IMR-90 (cell line): ENCODE measurements at regions not wholly inside any gene's neighbourhood (a gene's known extent, or its start where the extent isn't known, plus 50 kb on each side); places are given as distances from the start of the nearest gene placed in this dataset.

ENCODE experiments used
- ATAC-seq: fragments of 200-7000 bp; cut with Tn5 transposase; 2 replicates; pipeline ENCODE4 v1.9.1; 2020; ENCODE audit warnings: low read depth, mild to moderate bottlenecking, moderate library complexity
- BruUV-seq: library from RNA; stranded (reverse); fragments of 400-500 nt; replicated peaks from 2 replicates; lab custom pipeline; 2021; lab: Mats Ljungman, UMichigan
- CTCF ChIA-PET: fragments of 300-600 bp; formaldehyde crosslinking; extraction: SDS; loops from one replicate; lab custom pipeline; 2021; ENCODE audit warnings: antibody characterized with exemption; lab: Yijun Ruan, JAX
- POLR2A ChIA-PET: fragments of 300-600 bp; sonication (Branson Sonifier 250); formaldehyde crosslinking; loops from one replicate; lab custom pipeline; 2022; ENCODE audit warnings: antibody characterized with exemption; ENCODE audit not compliant: unreplicated experiment; lab: Charles Lee
- DNase-seq: peaks from one replicate; pipeline ENCODE4 v3.0.0; 2013
- H2AFZ ChIP-seq: replicated peaks from 2 replicates; pipeline ENCODE3; 2013; ENCODE audit warnings: low read length, mild to moderate bottlenecking; ENCODE audit not compliant: poor library complexity
- H2AK5ac ChIP-seq: 2 replicates; pipeline ENCODE4 v1.6.1; 2013; ENCODE audit warnings: low read depth, low read length, inconsistent platforms
- H2AK9ac ChIP-seq: replicated peaks from 2 replicates; pipeline ENCODE3; 2013; ENCODE audit warnings: mild to moderate bottlenecking, low read depth, low read length, moderate library complexity; ENCODE audit not compliant: poor library complexity
- H2BK120ac ChIP-seq: 2 replicates; pipeline ENCODE4 v1.6.1; 2013; ENCODE audit warnings: low read depth, low read length, inconsistent platforms
- H2BK15ac ChIP-seq: 3 replicates; pipeline ENCODE4 v1.6.1; 2013; ENCODE audit warnings: low read depth, low read length, inconsistent platforms
- H2BK20ac ChIP-seq: 2 replicates; pipeline ENCODE4 v1.6.1; 2013; ENCODE audit warnings: low read depth, mild to moderate bottlenecking, inconsistent platforms, low read length, moderate library complexity
- H2BK5ac ChIP-seq: 2 replicates; pipeline ENCODE4 v1.6.1; 2013; ENCODE audit warnings: mild to moderate bottlenecking, low read depth, low read length, inconsistent platforms; ENCODE audit not compliant: poor library complexity, severe bottlenecking
- H3K14ac ChIP-seq: replicated peaks from 2 replicates; pipeline ENCODE4 v1.6.1; 2013; ENCODE audit warnings: low read depth, low read length, inconsistent platforms
- H3K18ac ChIP-seq: 2 replicates; pipeline ENCODE4 v1.6.1; 2013; ENCODE audit warnings: low read depth, low read length, control low read depth
- H3K23ac ChIP-seq: 2 replicates; pipeline ENCODE4 v1.6.1; 2013; ENCODE audit warnings: low read depth, low read length, inconsistent platforms
- H3K27ac ChIP-seq: 2 replicates; pipeline ENCODE4 v1.5.1; 2013; ENCODE audit warnings: mild to moderate bottlenecking, control low read depth, low read length; ENCODE audit not compliant: insufficient read depth
- H3K27me3 ChIP-seq: 2 replicates; pipeline ENCODE4 v1.6.1; 2013; ENCODE audit warnings: low read length; ENCODE audit not compliant: control insufficient read depth, insufficient read depth
- H3K36me3 ChIP-seq: 2 replicates; pipeline ENCODE4 v1.6.1; 2013; ENCODE audit warnings: low read length, mixed read lengths; ENCODE audit not compliant: control insufficient read depth, insufficient read depth
- H3K4ac ChIP-seq: 2 replicates; pipeline ENCODE4 v1.6.1; 2013; ENCODE audit warnings: low read depth, low read length, inconsistent platforms
- H3K4me1 ChIP-seq: 2 replicates; pipeline ENCODE4 v1.6.1; 2013; ENCODE audit warnings: low read length, mixed read lengths; ENCODE audit not compliant: control insufficient read depth, insufficient read depth
- H3K4me2 ChIP-seq: 2 replicates; pipeline ENCODE4 v1.6.1; 2013; ENCODE audit warnings: low read depth, mild to moderate bottlenecking, control low read depth, low read length, moderate library complexity
- H3K4me3 ChIP-seq: 2 replicates; pipeline ENCODE4 v1.5.1; 2013; ENCODE audit warnings: low read depth, mild to moderate bottlenecking, control low read depth, low read length, moderate library complexity; ENCODE audit not compliant: insufficient read depth
- H3K56ac ChIP-seq: 2 replicates; pipeline ENCODE4 v1.6.1; 2013; ENCODE audit warnings: low read length, inconsistent platforms; ENCODE audit not compliant: insufficient read depth; ENCODE audit errors: extremely low read depth
- H3K79me1 ChIP-seq, 2 experiments: 2 replicates each; pipeline ENCODE4 v1.6.1; 2013; ENCODE audit warnings: low read length in 2 of 2, inconsistent platforms in 1 of 2, low read depth in 1 of 2
- H3K9ac ChIP-seq: 2 replicates; pipeline ENCODE4 v1.6.1; 2013; ENCODE audit warnings: low read depth, low read length, control low read depth
- H3K9me1 ChIP-seq: 2 replicates; pipeline ENCODE4 v1.6.1; 2013; ENCODE audit warnings: low read length, inconsistent platforms; ENCODE audit not compliant: insufficient read depth
- H3K9me3 ChIP-seq: 2 replicates; pipeline ENCODE4 v1.6.1; 2013; ENCODE audit warnings: low read length; ENCODE audit not compliant: control insufficient read depth, insufficient read depth
- H4K20me1 ChIP-seq: 2 replicates; pipeline ENCODE4 v1.6.1; 2013; ENCODE audit warnings: low read length, inconsistent platforms; ENCODE audit not compliant: insufficient read depth
- H4K5ac ChIP-seq: 2 replicates; pipeline ENCODE4 v1.6.1; 2013; ENCODE audit warnings: mild to moderate bottlenecking, low read depth, low read length, control low read depth
- H4K8ac ChIP-seq, 2 experiments: 2 replicates each; pipeline ENCODE4 v1.6.1; 2013; ENCODE audit warnings: low read depth in 2 of 2, low read length in 2 of 2, control low read depth in 1 of 2, inconsistent platforms in 1 of 2
- H4K91ac ChIP-seq: 2 replicates; pipeline ENCODE4 v1.6.1; 2013; ENCODE audit warnings: low read depth, low read length, inconsistent platforms; ENCODE audit not compliant: insufficient read depth
- BHLHE40 ChIP-seq: fragments of 150-350 bp; IDR thresholded peaks from 2 replicates; pipeline ENCODE4 v1.6.1; 2016; ENCODE audit warnings: mild to moderate bottlenecking, low read depth, low read length
- CHD1 ChIP-seq: IDR thresholded peaks from 2 replicates; pipeline ENCODE4 v1.6.1; 2012; ENCODE audit warnings: low read depth, low read length, improper control_type of control experiment
- ELK1 ChIP-seq: fragments of 150-350 bp; IDR thresholded peaks from 2 replicates; pipeline ENCODE4 v1.6.1; 2016; ENCODE audit warnings: low read depth, mild to moderate bottlenecking, low read length, moderate library complexity, borderline replicate concordance
- MAFK ChIP-seq: IDR thresholded peaks from 2 replicates; pipeline ENCODE4 v1.6.1; 2012; ENCODE audit warnings: low read depth, low read length, improper control_type of control experiment
- NFE2L2 ChIP-seq: fragments of 150-350 bp; IDR thresholded peaks from 2 replicates; pipeline ENCODE4 v1.6.1; 2016; ENCODE audit warnings: low read depth, mild to moderate bottlenecking, low read length
- POLR2A ChIP-seq: IDR thresholded peaks from 2 replicates; pipeline ENCODE4 v1.6.1; 2012; ENCODE audit warnings: mild to moderate bottlenecking, low read depth, low read length
- RCOR1 ChIP-seq: IDR thresholded peaks from 2 replicates; pipeline ENCODE4 v1.6.1; 2012; ENCODE audit warnings: mild to moderate bottlenecking, low read length, improper control_type of control experiment; ENCODE audit not compliant: insufficient replicate concordance
- RFX5 ChIP-seq: IDR thresholded peaks from 2 replicates; pipeline ENCODE4 v1.8.0; 2012; ENCODE audit warnings: low read depth, mild to moderate bottlenecking, low read length, moderate library complexity
- USF2 ChIP-seq: fragments of 150-350 bp; IDR thresholded peaks from 2 replicates; pipeline ENCODE4 v1.6.1; 2017; ENCODE audit warnings: mild to moderate bottlenecking, antibody characterized with exemption, low read length, low read depth
- WGBS, 2 experiments: methylation state at CpG; one replicate each; pipeline versions ENCODE4 v1.1.5 to v1.1.7; 2013; ENCODE audit warnings: missing lambda C conversion rate in 2 of 2; ENCODE audit not compliant: insufficient read length in 1 of 2; ENCODE audit errors: extremely low coverage in 2 of 2; 5-methylcytosine and 5-hydroxymethylcytosine counted together
- dilution Hi-C: fragments of 300-500 bp; cut with HindIII; formaldehyde crosslinking; loops from one replicate; pipeline ENCODE4 v1.14.3; 2018; ENCODE audit warnings: low sequenced_read_pairs; ENCODE audit not compliant: unreplicated experiment
- in situ Hi-C: fragments of 300-500 bp; cut with MboI; formaldehyde crosslinking; loops from 3 replicates; pipeline ENCODE4 v1.14.3; 2019; ENCODE audit warnings: low sequenced_read_pairs, inconsistent platforms, mixed read lengths
- intact Hi-C: fragments of 100-400 bp; cut with micrococcal nuclease; formaldehyde crosslinking; loops from 2 replicates; pipeline ENCODE4 v1.10.0; 2022

- H3K18ac ChIP-seq: no peak overlapping the region
- H2AK9ac ChIP-seq: no peak overlapping the region
- intact Hi-C loops (no loop called here), in situ Hi-C loops (no loop called here), dilution Hi-C loops (no loop called here)
- H3K4me2 ChIP-seq: no peak overlapping the region
- WGBS, 2 experiments: no CpG with 5 or more reads among the region's 3 CpGs
- H3K14ac ChIP-seq: no peak overlapping the region
- H3K9ac ChIP-seq: no peak overlapping the region
- no peaks in the 10 kb centered on the region for H4K20me1 ChIP-seq
- no peak overlapping the region; the same call in 2 of the 3 replicates for H2BK15ac ChIP-seq
- ATAC-seq: no peak
- no peak overlapping the region for H4K5ac ChIP-seq
- H3K4me3 ChIP-seq: no peak overlapping the region
- H2BK20ac ChIP-seq: no peak overlapping the region
- no peak overlapping the region for H4K91ac ChIP-seq
- no peaks in the 10 kb centered on the region for H3K9me1 ChIP-seq
- H2BK5ac ChIP-seq: no peak overlapping the region
- no peak overlapping the region for H2AFZ ChIP-seq
- CTCF ChIA-PET: no interaction called here
- H2BK120ac ChIP-seq: no peak overlapping the region
- H3K9me3 ChIP-seq: no peaks in the 10 kb centered on the region
- POLR2A ChIA-PET: no interaction called here
- no TSS peak for BruUV-seq
- H3K36me3 ChIP-seq: no peaks in the 10 kb centered on the region
- H2AK5ac ChIP-seq: no peak overlapping the region
- no peaks in the 10 kb centered on the region for H3K79me1 ChIP-seq
- H3K27ac ChIP-seq: no peak overlapping the region
- no peak overlapping the region for H4K8ac ChIP-seq
- no peak for DNase-seq
- H3K4ac ChIP-seq: no peak overlapping the region
- TF ChIP-seq RFX5: no peak
- TF ChIP-seq RCOR1: no peak
- TF ChIP-seq CHD1: no peak
- no peak for TF ChIP-seq POLR2A
- TF ChIP-seq USF2: no peak
- no peak for TF ChIP-seq MAFK
- TF ChIP-seq NFE2L2: no peak
- TF ChIP-seq BHLHE40: no peak
- no peak for TF ChIP-seq ELK1
- H3K56ac ChIP-seq: no peak overlapping the region
- H3K4me1 ChIP-seq: no peaks in the 10 kb centered on the region
- no peak overlapping the region for H3K23ac ChIP-seq
- no peaks in the 10 kb centered on the region for H3K27me3 ChIP-seq
These were observed 338.3 kb downstream of the LTN1 start for GRCh38 chr21:28654406-28654805.
